DOHH2 (cell line): ENCODE measurements at regions not wholly inside any gene's neighbourhood (a gene's known extent, or its start where the extent isn't known, plus 50 kb on each side); places are given as distances from the start of the nearest gene placed in this dataset.

ENCODE experiments used
- EZH2phosphoT487 ChIP-seq: fragments of 200-600 bp; sonication (generic); IDR thresholded peaks from 2 replicates; pipeline ENCODE4 v1.6.1; 2017; ENCODE audit warnings: borderline replicate concordance, mild to moderate bottlenecking, antibody characterized with exemption, low read length, moderate library complexity, mixed read lengths
- TF ChIP-seq, protein P1 (sequence below): fragments of 200-600 bp; sonication (generic); IDR thresholded peaks from one replicate; pipeline ENCODE4 v1.5.1; 2014; ENCODE audit warnings: antibody characterized with exemption, mild to moderate bottlenecking, low read depth, low read length; ENCODE audit not compliant: poor library complexity, severe bottlenecking

DNA sequence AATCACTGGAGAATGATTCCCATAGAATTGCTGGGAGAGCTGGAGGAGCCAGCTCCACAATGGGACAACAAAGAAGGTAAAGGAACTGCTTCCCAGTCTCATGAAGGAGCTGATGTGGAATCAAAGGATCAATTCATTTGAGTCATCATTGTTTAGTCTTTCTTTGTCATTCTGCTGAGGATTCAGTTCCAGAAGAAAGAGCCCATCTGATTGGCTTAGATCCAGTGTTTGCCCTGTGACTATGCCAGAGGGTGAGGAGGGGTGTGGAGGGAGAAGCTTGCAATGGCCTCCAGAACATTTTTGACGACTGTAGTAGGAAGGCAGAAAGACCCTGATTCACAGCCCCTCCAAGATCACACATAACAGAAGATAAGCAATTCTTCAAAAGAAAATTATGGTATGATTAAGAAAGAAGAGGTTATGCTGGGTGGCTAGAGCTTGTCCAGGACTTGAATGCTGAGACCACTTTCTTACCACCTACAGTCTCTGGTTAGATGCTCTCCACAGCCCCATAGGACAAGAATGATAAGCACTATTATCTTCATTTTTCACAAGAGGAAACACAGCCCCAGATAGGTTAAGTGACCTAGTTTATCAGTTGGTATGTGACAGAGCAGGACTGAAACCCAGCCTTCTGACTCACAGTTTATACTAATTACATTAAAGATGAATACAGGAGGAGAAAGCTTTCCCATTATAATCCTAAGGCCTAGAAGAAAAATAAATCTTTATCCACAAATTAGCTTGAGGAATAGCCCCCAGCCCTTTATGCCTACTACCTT, 363.1 kb downstream of the PRELID2 start:
- TF ChIP-seq, protein P1, sequence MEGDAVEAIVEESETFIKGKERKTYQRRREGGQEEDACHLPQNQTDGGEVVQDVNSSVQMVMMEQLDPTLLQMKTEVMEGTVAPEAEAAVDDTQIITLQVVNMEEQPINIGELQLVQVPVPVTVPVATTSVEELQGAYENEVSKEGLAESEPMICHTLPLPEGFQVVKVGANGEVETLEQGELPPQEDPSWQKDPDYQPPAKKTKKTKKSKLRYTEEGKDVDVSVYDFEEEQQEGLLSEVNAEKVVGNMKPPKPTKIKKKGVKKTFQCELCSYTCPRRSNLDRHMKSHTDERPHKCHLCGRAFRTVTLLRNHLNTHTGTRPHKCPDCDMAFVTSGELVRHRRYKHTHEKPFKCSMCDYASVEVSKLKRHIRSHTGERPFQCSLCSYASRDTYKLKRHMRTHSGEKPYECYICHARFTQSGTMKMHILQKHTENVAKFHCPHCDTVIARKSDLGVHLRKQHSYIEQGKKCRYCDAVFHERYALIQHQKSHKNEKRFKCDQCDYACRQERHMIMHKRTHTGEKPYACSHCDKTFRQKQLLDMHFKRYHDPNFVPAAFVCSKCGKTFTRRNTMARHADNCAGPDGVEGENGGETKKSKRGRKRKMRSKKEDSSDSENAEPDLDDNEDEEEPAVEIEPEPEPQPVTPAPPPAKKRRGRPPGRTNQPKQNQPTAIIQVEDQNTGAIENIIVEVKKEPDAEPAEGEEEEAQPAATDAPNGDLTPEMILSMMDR = no peak
- no peak for TF ChIP-seq EZH2phosphoT487
